Esophagus muscularis mucosa (tissue), 4 donors: ENCODE measurements at regions not wholly inside any gene's neighbourhood (a gene's known extent, or its start where the extent isn't known, plus 50 kb on each side); places are given as distances from the start of the nearest gene placed in this dataset.

ENCODE experiments used
- DNase-seq: peaks from one replicate; pipeline ENCODE4 v3.0.0-alpha.2; 2017; ENCODE audit errors: extremely low spot score
- H3K27ac ChIP-seq, 4 donors: fragments of 200-600 bp; sonication (generic); replicated peaks in 1 of 4; 1 replicate in 3 of 4; 2 replicates in 1 of 4; pipeline ENCODE4 v1.5.1; 2016 to 2019; ENCODE audit warnings: mild to moderate bottlenecking in 1 of 4
- H3K27me3 ChIP-seq, 4 donors: fragments of 200-600 bp; sonication (generic); one replicate each; pipeline versions ENCODE4 v1.5.1 to v1.6.0; 2016 to 2019
- H3K36me3 ChIP-seq, 4 donors: fragments of 200-600 bp; sonication (generic); one replicate each; pipeline ENCODE4 v1.5.1; 2016 to 2019
- H3K4me1 ChIP-seq, 4 donors: fragments of 200-600 bp; sonication (generic); one replicate each; pipeline ENCODE4 v1.5.1; 2016 to 2019
- H3K4me3 ChIP-seq, 4 donors: fragments of 200-600 bp; sonication (generic); 1 replicate in 2 of 4; 2 replicates in 2 of 4; pipeline ENCODE4 v1.5.1; 2016 to 2019; ENCODE audit warnings: mild to moderate bottlenecking in 4 of 4, moderate library complexity in 1 of 4
- H3K9me3 ChIP-seq, 4 donors: fragments of 200-600 bp; sonication (generic); 1 replicate in 3 of 4; 2 replicates in 1 of 4; pipeline ENCODE4 v1.5.1; 2016 to 2019
- EP300 ChIP-seq: sonication (generic); formaldehyde crosslinking; IDR thresholded peaks from one replicate; pipeline ENCODE4 v1.6.1; 2017; ENCODE audit warnings: antibody characterized with exemption
- POLR2A ChIP-seq: fragments of 450-650 bp; IDR thresholded peaks from one replicate; pipeline ENCODE4 v1.6.1; 2017; ENCODE audit warnings: antibody characterized with exemption, moderate library complexity, mild to moderate bottlenecking, low read depth
- POLR2AphosphoS5 ChIP-seq, 2 donors: sonication (generic); formaldehyde crosslinking; IDR thresholded peaks; one replicate each; pipeline ENCODE4 v1.6.1; 2017; ENCODE audit warnings: antibody characterized with exemption in 2 of 2
- WGBS: methylation state at CpG from one replicate; pipeline ENCODE4 v1.1.5; 2018; 5-methylcytosine and 5-hydroxymethylcytosine counted together
- intact Hi-C: fragments of 100-400 bp; cut with DNase I; formaldehyde crosslinking; loops from one replicate; pipeline ENCODE4 v1.15.1; 2023
- TF ChIP-seq, protein P1 (sequence below), 3 experiments: fragments of 200-600 bp in 2 of 3; fragments of 450-650 bp in 1 of 3; sonication (generic) in 2 of 3; IDR thresholded peaks; one replicate each; pipeline ENCODE4 v1.5.1; 2017 to 2019; ENCODE audit warnings: antibody characterized with exemption in 3 of 3, mild to moderate bottlenecking in 2 of 3, moderate library complexity in 1 of 3

DNA sequence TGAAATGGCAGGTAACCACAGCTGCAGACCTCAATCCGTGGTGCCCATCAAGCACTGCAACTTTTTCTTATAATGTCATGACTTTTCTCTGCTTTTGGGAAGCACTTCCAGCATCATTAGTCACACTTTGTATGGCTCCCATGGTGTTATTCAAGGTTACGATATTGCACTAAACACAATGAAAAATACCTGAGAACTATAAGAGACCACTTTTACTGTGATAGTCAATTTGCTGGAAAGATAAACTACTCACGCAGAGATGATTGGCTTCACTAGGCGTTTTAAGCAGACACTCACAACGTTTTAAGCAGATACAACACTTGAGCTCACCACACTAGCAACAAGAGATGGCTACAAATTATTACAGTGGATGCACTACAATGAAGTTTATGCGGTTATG lies 103.2 kb upstream of the CHRM3 start:
- no peaks in the 10 kb centered on the region for H3K9me3 ChIP-seq
- H3K4me1 ChIP-seq: peaks cover 0 to under 1% (median 0%) of the 10 kb centered on the region in 4 donors
- no peak for TF ChIP-seq POLR2A
- TF ChIP-seq, protein P1, sequence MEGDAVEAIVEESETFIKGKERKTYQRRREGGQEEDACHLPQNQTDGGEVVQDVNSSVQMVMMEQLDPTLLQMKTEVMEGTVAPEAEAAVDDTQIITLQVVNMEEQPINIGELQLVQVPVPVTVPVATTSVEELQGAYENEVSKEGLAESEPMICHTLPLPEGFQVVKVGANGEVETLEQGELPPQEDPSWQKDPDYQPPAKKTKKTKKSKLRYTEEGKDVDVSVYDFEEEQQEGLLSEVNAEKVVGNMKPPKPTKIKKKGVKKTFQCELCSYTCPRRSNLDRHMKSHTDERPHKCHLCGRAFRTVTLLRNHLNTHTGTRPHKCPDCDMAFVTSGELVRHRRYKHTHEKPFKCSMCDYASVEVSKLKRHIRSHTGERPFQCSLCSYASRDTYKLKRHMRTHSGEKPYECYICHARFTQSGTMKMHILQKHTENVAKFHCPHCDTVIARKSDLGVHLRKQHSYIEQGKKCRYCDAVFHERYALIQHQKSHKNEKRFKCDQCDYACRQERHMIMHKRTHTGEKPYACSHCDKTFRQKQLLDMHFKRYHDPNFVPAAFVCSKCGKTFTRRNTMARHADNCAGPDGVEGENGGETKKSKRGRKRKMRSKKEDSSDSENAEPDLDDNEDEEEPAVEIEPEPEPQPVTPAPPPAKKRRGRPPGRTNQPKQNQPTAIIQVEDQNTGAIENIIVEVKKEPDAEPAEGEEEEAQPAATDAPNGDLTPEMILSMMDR (IDR thresholded peaks at IDR 0.05): no peak
- no peak for TF ChIP-seq POLR2AphosphoS5 (IDR thresholded peaks at IDR 0.05)
- TF ChIP-seq EP300: no peak
- H3K4me3 ChIP-seq: no peak overlapping the region
- 81% methylated on average over 6 of the region's 6 CpGs for WGBS
- DNase-seq: no peak
- H3K27ac ChIP-seq: no peak overlapping the region
- intact Hi-C loops: no loop called here
- no peaks in the 10 kb centered on the region for H3K27me3 ChIP-seq
- no peaks in the 10 kb centered on the region for H3K36me3 ChIP-seq

DNA sequence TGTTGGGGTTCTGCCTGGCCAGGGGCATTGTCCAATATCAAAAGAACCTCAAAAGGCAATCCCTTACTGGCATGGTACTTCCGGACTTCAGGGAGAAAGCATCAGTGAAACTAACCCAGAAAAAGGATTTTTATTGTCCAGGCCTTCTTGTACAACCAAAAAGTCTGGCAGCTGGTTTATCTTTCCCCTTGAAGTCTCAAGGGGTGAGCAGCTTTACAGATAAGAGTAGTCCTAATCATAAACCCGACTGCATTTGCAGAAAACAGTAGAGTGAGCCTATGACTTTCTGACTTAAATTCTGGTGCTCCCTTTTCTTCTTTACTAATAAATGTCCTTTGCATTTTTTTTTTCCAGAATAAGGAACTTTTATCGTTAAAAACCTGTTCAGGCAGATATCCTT lies 104.0 kb upstream of the CHRM3 start:
- intact Hi-C loops: no loop called here
- no peak for DNase-seq
- TF ChIP-seq, protein P1 (IDR thresholded peaks at IDR 0.05): no peak
- no peak for TF ChIP-seq EP300
- TF ChIP-seq POLR2A: no peak
- TF ChIP-seq POLR2AphosphoS5 (IDR thresholded peaks at IDR 0.05): no peak
- Histone ChIP-seq H3K27ac (no peak overlapping the region), H3K4me3 (no peak overlapping the region), H3K36me3 (no peaks in the 10 kb centered on the region), H3K27me3 (no peaks in the 10 kb centered on the region), H3K9me3 (no peaks in the 10 kb centered on the region), H3K4me1 (no peaks in the 10 kb centered on the region)
- 77% methylated on average over 3 of the region's 3 CpGs for WGBS

DNA sequence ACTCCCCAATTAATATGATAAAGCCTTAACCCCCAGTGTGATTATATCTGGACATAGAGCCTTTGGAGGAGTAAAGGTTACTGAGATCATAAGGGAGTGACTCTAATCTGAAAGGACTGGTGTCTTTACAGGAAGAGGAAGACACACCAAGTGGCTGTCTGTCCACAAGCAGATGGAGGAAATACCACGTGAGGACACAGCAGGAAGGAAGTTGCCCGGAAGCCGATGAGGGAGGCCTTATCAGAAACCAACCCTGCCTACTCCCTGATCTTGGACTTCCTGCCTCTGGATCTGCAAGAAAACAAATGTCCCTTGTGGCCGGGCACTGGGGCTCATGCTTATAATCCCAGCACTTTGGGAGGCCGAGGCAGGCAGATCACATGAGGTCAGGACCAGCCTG lies 110.3 kb upstream of the CHRM3 start:
- intact Hi-C loops: no loop called here
- H3K4me3 ChIP-seq: no peak overlapping the region
- H3K27ac ChIP-seq: no peak overlapping the region
- no peaks in the 10 kb centered on the region for H3K4me1 ChIP-seq
- TF ChIP-seq POLR2AphosphoS5 (IDR thresholded peaks at IDR 0.05) (no peak), EP300 (no peak), POLR2A (no peak)
- TF ChIP-seq, protein P1 (IDR thresholded peaks at IDR 0.05): no peak
- 80% methylated on average over 5 of the region's 5 CpGs for WGBS
- H3K27me3 ChIP-seq: no peaks in the 10 kb centered on the region
- no peaks in the 10 kb centered on the region for H3K9me3 ChIP-seq
- no peaks in the 10 kb centered on the region for H3K36me3 ChIP-seq
- DNase-seq: no peak

DNA sequence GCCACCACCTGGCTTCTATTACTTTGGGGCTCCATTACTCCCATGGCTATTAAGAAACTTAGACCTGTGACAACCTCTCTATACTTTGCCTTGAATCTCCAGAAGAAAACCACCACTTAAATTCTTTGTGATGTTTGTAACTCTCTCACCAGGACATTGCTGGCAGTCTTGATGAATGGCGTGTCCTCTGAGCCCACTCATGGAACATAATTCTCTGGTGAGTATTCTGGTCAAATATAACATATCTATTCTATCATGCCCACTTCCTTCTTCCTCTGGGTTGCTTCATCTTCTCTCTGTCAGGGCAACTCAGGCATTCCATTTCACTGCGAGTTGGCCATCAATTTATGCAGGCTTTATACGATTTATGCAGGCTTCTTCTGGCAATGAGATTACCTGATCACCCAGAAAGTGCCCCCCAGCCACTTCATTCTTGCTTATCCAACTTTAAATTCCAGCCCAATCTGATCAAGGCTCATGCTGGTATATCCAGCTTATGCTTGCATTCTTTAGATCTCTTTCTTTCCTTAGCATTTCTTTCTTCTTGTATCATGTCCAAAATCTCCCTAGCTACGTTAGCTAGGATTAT lies 112.0 kb upstream of the CHRM3 start:
- TF ChIP-seq, protein P1 (IDR thresholded peaks at IDR 0.05): no peak
- no peak for TF ChIP-seq POLR2A
- TF ChIP-seq POLR2AphosphoS5 (IDR thresholded peaks at IDR 0.05): no peak
- TF ChIP-seq EP300: no peak
- H3K27ac ChIP-seq: no peak overlapping the region
- H3K36me3 ChIP-seq: no peaks in the 10 kb centered on the region
- intact Hi-C loops: no loop called here
- peaks cover 0 to 7% (median 7%) of the 10 kb centered on the region in 4 donors for H3K4me1 ChIP-seq
- no peak for DNase-seq
- H3K27me3 ChIP-seq: no peaks in the 10 kb centered on the region
- WGBS: 72% methylated on average over 4 of the region's 4 CpGs
- H3K4me3 ChIP-seq: no peak overlapping the region
- H3K9me3 ChIP-seq: no peaks in the 10 kb centered on the region

DNA sequence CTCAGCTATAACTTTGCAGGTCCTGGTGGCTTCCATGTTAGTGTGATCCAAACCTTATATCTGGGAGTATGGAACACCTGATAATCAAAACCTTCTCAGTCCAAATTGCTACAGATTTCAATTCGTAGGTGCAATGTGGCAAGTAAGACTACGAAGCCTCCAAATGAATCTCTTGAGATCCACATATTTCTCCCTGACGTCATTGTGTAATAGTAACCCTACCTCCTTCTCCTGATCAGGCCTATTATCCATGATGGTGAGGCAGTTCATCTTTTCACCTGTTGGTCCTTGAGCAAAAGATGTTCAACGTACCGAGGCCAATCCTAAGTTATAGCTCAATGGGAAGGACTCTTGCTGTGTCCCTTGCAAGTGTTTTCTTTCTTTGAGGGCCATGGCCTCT lies 115.9 kb upstream of the CHRM3 start:
- no peak for DNase-seq
- WGBS: 94% methylated on average over 5 of the region's 5 CpGs
- Histone ChIP-seq H3K27me3 (no peaks in the 10 kb centered on the region), H3K9me3 (no peaks in the 10 kb centered on the region), H3K4me3 (no peak overlapping the region), H3K36me3 (no peaks in the 10 kb centered on the region), H3K27ac (no peak overlapping the region), H3K4me1 (peaks cover 0 to 12% (median 7%) of the 10 kb centered on the region in 4 donors)
- TF ChIP-seq POLR2AphosphoS5 (IDR thresholded peaks at IDR 0.05) (no peak), POLR2A (no peak), EP300 (no peak)
- TF ChIP-seq, protein P1 (IDR thresholded peaks at IDR 0.05): no peak
- intact Hi-C loops: no loop called here
